ENCODE measurements at regions not wholly inside any gene's neighbourhood (a gene's known extent, or its start where the extent isn't known, plus 50 kb on each side); places are given as distances from the start of the nearest gene placed in this dataset.

DNA sequence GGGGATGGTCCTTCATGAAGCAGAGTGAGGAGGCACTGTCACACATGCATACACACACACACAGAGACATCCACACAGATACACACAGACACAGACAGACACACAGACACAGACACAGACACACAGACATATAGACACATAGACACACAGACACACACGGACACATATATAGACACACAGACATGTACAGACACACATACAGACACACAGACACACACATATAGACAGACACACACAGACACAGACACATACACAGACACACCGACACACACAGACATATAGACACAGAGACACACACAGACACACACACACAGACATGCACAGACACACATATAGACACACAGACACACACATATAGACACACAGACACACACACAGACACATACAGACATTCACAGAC, 173.9 kb downstream of the URI1 start (continued):
- peak; percentile 68 for TF ChIP-seq ZNF311 (tag by site-specific recombination; IDR thresholded peaks at IDR 0.05; ENCODE audit: borderline replicate concordance)
- no peak for TF ChIP-seq SP2 (tag by site-specific recombination; IDR thresholded peaks at IDR 0.05)
- no peak for TF ChIP-seq ZNF274 (IDR thresholded peaks at IDR 0.05; ENCODE audit: low read length)
- peak; percentile 61; the same call in 1 of the 2 replicates for TF ChIP-seq ZNF274 (tag by site-specific recombination; IDR thresholded peaks at IDR 0.05; ENCODE audit: borderline replicate concordance)
- peak; percentile 6; the same call in 1 of the 2 replicates for TF ChIP-seq ZNF202 (tag by site-specific recombination; IDR thresholded peaks at IDR 0.05; ENCODE audit: borderline replicate concordance)

DNA sequence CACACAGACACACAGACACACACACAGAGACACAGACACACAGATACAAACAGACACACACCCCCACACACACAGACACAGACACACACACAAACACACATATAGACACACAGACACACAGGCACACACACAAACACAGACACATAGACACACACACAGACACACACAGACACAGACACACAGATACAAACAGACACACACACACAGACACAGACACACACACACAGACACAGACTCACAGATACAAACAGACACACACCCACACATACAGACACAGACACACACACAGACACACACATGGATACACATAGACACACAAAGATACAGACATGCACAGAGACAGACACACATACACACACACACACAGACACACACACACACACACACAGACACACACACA, 174.5 kb downstream of the URI1 start:
- ChIA-PET POLR2A (no interaction called here), CTCF (interaction anchor here (0.7 kb wide), 1 partner anchor 149 kb away, joined by 3 read pairs; no protein-coding TSS in a partner anchor)
- Histone ChIP-seq H3K4me3 (ENCODE audit: low read depth, low read length) (no peak overlapping the region), H3K4me1 (ENCODE audit: control insufficient read depth, insufficient read depth, low read length) (no peaks in the 10 kb centered on the region), H3K36me3 (ENCODE audit: control insufficient read depth in 2 of 2, insufficient read depth in 1 of 2, low read length in 2 of 2) (no peaks in the 10 kb centered on the region), H3K27ac (ENCODE audit: extremely low read depth, low read depth, low read length) (no peak overlapping the region), H3K9me3 (ENCODE audit: control insufficient read depth, insufficient read depth, low read depth, low read length) (no peaks in the 10 kb centered on the region)
- TF ChIP-seq ZNF768 (tag by site-specific recombination; IDR thresholded peaks at IDR 0.05) = no peak; the same call in 1 of the 2 replicates
- TF ChIP-seq, protein P1, sequence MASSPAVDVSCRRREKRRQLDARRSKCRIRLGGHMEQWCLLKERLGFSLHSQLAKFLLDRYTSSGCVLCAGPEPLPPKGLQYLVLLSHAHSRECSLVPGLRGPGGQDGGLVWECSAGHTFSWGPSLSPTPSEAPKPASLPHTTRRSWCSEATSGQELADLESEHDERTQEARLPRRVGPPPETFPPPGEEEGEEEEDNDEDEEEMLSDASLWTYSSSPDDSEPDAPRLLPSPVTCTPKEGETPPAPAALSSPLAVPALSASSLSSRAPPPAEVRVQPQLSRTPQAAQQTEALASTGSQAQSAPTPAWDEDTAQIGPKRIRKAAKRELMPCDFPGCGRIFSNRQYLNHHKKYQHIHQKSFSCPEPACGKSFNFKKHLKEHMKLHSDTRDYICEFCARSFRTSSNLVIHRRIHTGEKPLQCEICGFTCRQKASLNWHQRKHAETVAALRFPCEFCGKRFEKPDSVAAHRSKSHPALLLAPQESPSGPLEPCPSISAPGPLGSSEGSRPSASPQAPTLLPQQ (tag by site-specific recombination; IDR thresholded peaks at IDR 0.05) = no peak
- TF ChIP-seq ZNF311 (tag by site-specific recombination; IDR thresholded peaks at IDR 0.05; ENCODE audit: borderline replicate concordance) = 0 out of 2 replicates have a peak, but pooled peaks have one; percentile 5
- no peak for TF ChIP-seq ZNF549 (tag by site-specific recombination; IDR thresholded peaks at IDR 0.05)
- TF ChIP-seq ZNF76 (tag by site-specific recombination; IDR thresholded peaks at IDR 0.05; ENCODE audit: borderline replicate concordance, low read depth) = peak; percentile 36; the same call in 1 of the 2 replicates
- TF ChIP-seq ZNF473 (tag by site-specific recombination; IDR thresholded peaks at IDR 0.05) = peak; percentile 62
- no peak for TF ChIP-seq ZBTB1 (tag by site-specific recombination; IDR thresholded peaks at IDR 0.05)
- TF ChIP-seq ZNF510 (tag by site-specific recombination; IDR thresholded peaks at IDR 0.05; ENCODE audit: insufficient replicate concordance) = no peak
- TF ChIP-seq REPIN1 (tag by site-specific recombination; IDR thresholded peaks at IDR 0.05; ENCODE audit: low read depth) = no peak
- no peak for TF ChIP-seq ZNF140 (tag by site-specific recombination; IDR thresholded peaks at IDR 0.05)
- TF ChIP-seq, protein P2, sequence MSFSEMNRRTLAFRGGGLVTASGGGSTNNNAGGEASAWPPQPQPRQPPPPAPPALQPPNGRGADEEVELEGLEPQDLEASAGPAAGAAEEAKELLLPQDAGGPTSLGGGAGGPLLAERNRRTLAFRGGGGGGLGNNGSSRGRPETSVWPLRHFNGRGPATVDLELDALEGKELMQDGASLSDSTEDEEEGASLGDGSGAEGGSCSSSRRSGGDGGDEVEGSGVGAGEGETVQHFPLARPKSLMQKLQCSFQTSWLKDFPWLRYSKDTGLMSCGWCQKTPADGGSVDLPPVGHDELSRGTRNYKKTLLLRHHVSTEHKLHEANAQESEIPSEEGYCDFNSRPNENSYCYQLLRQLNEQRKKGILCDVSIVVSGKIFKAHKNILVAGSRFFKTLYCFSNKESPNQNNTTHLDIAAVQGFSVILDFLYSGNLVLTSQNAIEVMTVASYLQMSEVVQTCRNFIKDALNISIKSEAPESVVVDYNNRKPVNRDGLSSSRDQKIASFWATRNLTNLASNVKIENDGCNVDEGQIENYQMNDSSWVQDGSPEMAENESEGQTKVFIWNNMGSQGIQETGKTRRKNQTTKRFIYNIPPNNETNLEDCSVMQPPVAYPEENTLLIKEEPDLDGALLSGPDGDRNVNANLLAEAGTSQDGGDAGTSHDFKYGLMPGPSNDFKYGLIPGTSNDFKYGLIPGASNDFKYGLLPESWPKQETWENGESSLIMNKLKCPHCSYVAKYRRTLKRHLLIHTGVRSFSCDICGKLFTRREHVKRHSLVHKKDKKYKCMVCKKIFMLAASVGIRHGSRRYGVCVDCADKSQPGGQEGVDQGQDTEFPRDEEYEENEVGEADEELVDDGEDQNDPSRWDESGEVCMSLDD (tag by site-specific recombination; IDR thresholded peaks at IDR 0.05) = no peak
- no peak for TF ChIP-seq ZNF600 (tag by site-specific recombination; IDR thresholded peaks at IDR 0.05)
- TF ChIP-seq ZNF544 (tag by site-specific recombination; IDR thresholded peaks at IDR 0.05) = peak; percentile 66
- no peak for TF ChIP-seq FEZF1 (tag by site-specific recombination; IDR thresholded peaks at IDR 0.05)
- TF ChIP-seq ZNF114 (tag by site-specific recombination; IDR thresholded peaks at IDR 0.05) = peak; percentile 59; the same call in 1 of the 2 replicates
- TF ChIP-seq, protein P3, sequence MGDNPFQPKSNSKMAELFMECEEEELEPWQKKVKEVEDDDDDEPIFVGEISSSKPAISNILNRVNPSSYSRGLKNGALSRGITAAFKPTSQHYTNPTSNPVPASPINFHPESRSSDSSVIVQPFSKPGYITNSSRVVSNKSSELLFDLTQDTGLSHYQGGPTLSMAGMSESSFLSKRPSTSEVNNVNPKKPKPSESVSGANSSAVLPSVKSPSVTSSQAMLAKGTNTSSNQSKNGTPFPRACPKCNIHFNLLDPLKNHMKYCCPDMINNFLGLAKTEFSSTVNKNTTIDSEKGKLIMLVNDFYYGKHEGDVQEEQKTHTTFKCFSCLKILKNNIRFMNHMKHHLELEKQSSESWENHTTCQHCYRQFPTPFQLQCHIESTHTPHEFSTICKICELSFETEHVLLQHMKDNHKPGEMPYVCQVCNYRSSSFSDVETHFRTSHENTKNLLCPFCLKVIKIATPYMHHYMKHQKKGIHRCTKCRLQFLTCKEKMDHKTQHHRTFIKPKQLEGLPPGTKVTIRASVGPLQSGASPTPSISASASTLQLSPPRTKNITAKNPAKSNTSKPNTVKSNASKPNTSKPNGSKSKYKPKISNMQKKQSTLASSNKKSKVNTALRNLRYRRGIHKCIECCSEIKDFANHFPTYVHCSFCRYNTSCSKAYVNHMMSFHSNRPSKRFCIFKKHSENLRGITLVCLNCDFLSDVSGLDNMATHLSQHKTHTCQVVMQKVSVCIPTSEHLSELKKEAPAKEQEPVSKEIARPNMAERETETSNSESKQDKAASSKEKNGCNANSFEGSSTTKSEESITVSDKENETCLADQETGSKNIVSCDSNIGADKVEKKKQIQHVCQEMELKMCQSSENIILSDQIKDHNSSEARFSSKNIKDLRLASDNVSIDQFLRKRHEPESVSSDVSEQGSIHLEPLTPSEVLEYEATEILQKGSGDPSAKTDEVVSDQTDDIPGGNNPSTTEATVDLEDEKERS (tag by site-specific recombination; IDR thresholded peaks at IDR 0.05) = no peak
- TF ChIP-seq IKZF3 (tag by site-specific recombination; IDR thresholded peaks at IDR 0.05) = no peak
- TF ChIP-seq ZNF350 (tag by site-specific recombination; IDR thresholded peaks at IDR 0.05) = no peak
- TF ChIP-seq ZNF169 (tag by site-specific recombination; IDR thresholded peaks at IDR 0.05) = no peak
- no peak for TF ChIP-seq ZNF394 (tag by site-specific recombination; IDR thresholded peaks at IDR 0.05; ENCODE audit: borderline replicate concordance)
- no peak for TF ChIP-seq RBAK (tag by site-specific recombination; IDR thresholded peaks at IDR 0.05)
- TF ChIP-seq ZNF701 (tag by site-specific recombination; IDR thresholded peaks at IDR 0.05) = no peak
- no peak for TF ChIP-seq ZNF202 (tag by site-specific recombination; IDR thresholded peaks at IDR 0.05; ENCODE audit: borderline replicate concordance)
- no peak for TF ChIP-seq ZNF221 (tag by site-specific recombination; IDR thresholded peaks at IDR 0.05; ENCODE audit: borderline replicate concordance)
- TF ChIP-seq ZFHX2 (tag by site-specific recombination; conservative IDR thresholded peaks at IDR 0.05) = peak; percentile 58
- TF ChIP-seq ZNF16 (tag by site-specific recombination; IDR thresholded peaks at IDR 0.05; ENCODE audit: low read depth) = no peak; the same call in 1 of the 2 replicates
- no peak for TF ChIP-seq ZNF2 (tag by site-specific recombination; IDR thresholded peaks at IDR 0.05)
- TF ChIP-seq ZNF623 (tag by site-specific recombination; IDR thresholded peaks at IDR 0.05) = no peak
- TF ChIP-seq KLF10 (tag by site-specific recombination; IDR thresholded peaks at IDR 0.05) = no peak
